K562 (cell line): ENCODE measurements at regions not wholly inside any gene's neighbourhood (a gene's known extent, or its start where the extent isn't known, plus 50 kb on each side); places are given as distances from the start of the nearest gene placed in this dataset.

Experiments used
- ARHGAP35 ChIP-seq: fragments of 450-650 bp; IDR thresholded peaks from 2 replicates; pipeline ENCODE4 v1.6.1; 2018; ENCODE audit not compliant: partially characterized antibody
- CC2D1A ChIP-seq: fragments of 450-650 bp; IDR thresholded peaks from 2 replicates; pipeline ENCODE4 v1.6.1; 2017; ENCODE audit warnings: mild to moderate bottlenecking
- CHD4 ChIP-seq: fragments of 200-600 bp; sonication (generic); IDR thresholded peaks from 3 replicates; pipeline ENCODE4 v1.6.1; 2012; ENCODE audit warnings: low read depth, mild to moderate bottlenecking, mixed read lengths, low read length, inconsistent platforms; ENCODE audit not compliant: insufficient read depth, insufficient replicate concordance, poor library complexity, severe bottlenecking
- MYNN ChIP-seq, 2 experiments: sonication (generic); formaldehyde crosslinking in 1 of 2; IDR thresholded peaks; 2 replicates each; pipeline versions ENCODE4 v1.5.0 to v1.6.1; 2016 to 2020; ENCODE audit warnings: antibody characterized with exemption in 1 of 2, missing genetic modification reagents in 1 of 2
- RBM39 ChIP-seq: fragments of 200-400 bp; formaldehyde crosslinking; optimal IDR thresholded peaks from 2 replicates; pipeline ENCODE3; 2018; ENCODE audit warnings: low read depth, low read length
- RERE ChIP-seq: sonication (generic); formaldehyde crosslinking; IDR thresholded peaks from 2 replicates; pipeline ENCODE4 v1.8.0; 2023; ENCODE audit warnings: missing genetic modification reagents, mild to moderate bottlenecking, borderline replicate concordance
- RHOXF2B ChIP-seq: fragments of 250-450 bp; sonication (Bioruptor Pico); conservative IDR thresholded peaks from 2 replicates; pipeline ENCODE4 v1.5.1; 2021
- RREB1 ChIP-seq: fragments of 250-450 bp; sonication (Bioruptor Pico); IDR thresholded peaks from 2 replicates; pipeline ENCODE4 v1.4.0; 2020
- SAFB ChIP-seq: fragments of 200-400 bp; formaldehyde crosslinking; IDR thresholded peaks from 2 replicates; pipeline ENCODE4 v1.6.1; 2017; ENCODE audit warnings: low read depth, low read length, borderline replicate concordance
- SAFB2 ChIP-seq: fragments of 200-400 bp; formaldehyde crosslinking; IDR thresholded peaks from 2 replicates; pipeline ENCODE4 v1.6.1; 2018; ENCODE audit warnings: borderline replicate concordance, low read length, low read depth, moderate library complexity; ENCODE audit not compliant: severe bottlenecking
- SNIP1 ChIP-seq: fragments of 450-650 bp; IDR thresholded peaks from 2 replicates; pipeline ENCODE4 v1.7.1; 2017; ENCODE audit warnings: low read depth, mild to moderate bottlenecking
- TARDBP ChIP-seq: fragments of 450-650 bp; IDR thresholded peaks from 2 replicates; pipeline ENCODE4 v1.6.1; 2016
- TEAD2 ChIP-seq: fragments of 450-650 bp; IDR thresholded peaks from 2 replicates; pipeline ENCODE4 v1.6.1; 2016; ENCODE audit warnings: missing genetic modification characterization, control low read depth, missing compliant biosample characterization

GRCh38 chr6:26216886-26217713, 129.9 kb downstream of the HFE start (continued):
- TF ChIP-seq RREB1 (peak; percentile 82; the same call in 1 of the 2 replicates), CHD4 (no peak), ARHGAP35 (peak; percentile 76), SAFB2 (no peak), CC2D1A (peak; percentile 77), SAFB (peak; percentile 61; the same call in 1 of the 2 replicates), TEAD2 (tag) (no peak), TARDBP (peak; percentile 68; the same call in 1 of the 2 replicates), RERE (no peak), RBM39 (peak; percentile 96), SNIP1 (peak; percentile 45; the same call in 1 of the 2 replicates), RHOXF2B (peak; percentile 86; the same call in 1 of the 2 replicates), MYNN (IDR thresholded peaks at IDR 0.05) (peak; percentile 71; the same call in 1 of the 2 replicates), MYNN (CRISPR knock-in tag; IDR thresholded peaks at IDR 0.05) (no peak)
